Activated CD8-positive, alpha-beta memory T cell treated with anti-CD3 and anti-CD28 coated beads for 48 hours (primary cell): ENCODE measurements at regions not wholly inside any gene's neighbourhood (a gene's known extent, or its start where the extent isn't known, plus 50 kb on each side); places are given as distances from the start of the nearest gene placed in this dataset.

Source experiments
- DNase-seq, 3 experiments: peaks; one replicate each; pipeline ENCODE4 v3.0.0-alpha.2; 2020; ENCODE audit warnings: low read depth in 2 of 3, low spot score in 2 of 3

GRCh38 chr1:14476170-14476955, 122.1 kb upstream of the KAZN start:
- no peak for DNase-seq

- no peak for DNase-seq
Measured at GRCh38 chr1:14478120-14478519, 120.4 kb upstream of the KAZN start.

- no peak for DNase-seq
Measured at GRCh38 chr1:14479865-14480264, 118.6 kb upstream of the KAZN start.

DNA sequence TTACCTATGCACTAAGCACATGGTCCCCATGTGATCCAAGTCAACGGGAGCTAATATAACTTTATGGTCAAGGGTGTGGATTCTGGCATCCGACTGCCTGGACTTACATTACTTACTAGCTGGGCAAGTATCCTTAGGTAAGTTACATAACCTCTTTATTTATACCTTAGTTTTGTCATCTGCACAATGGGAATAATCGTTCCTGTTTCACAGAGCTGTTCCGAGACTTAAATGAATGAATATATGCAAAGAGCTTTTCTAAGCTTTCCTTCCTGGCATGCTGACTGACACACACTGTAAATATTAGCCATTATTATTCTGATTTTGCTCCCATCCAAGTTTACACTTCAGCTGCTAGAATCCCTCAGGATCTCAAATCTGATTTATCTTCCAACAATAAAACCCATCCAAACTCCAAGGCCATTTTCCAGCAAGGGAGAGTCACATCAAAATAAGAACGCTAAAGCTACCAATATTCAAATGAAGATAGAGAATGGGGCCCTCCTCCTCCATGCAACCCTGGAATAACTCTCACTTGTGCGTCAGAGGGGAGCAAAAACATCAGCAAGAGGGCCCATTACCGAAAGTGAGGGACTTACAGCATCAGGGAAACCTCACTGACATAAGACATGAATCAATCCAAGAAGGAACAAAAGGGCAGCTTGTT, 115.6 kb upstream of the KAZN start:
- no peak for DNase-seq

DNA sequence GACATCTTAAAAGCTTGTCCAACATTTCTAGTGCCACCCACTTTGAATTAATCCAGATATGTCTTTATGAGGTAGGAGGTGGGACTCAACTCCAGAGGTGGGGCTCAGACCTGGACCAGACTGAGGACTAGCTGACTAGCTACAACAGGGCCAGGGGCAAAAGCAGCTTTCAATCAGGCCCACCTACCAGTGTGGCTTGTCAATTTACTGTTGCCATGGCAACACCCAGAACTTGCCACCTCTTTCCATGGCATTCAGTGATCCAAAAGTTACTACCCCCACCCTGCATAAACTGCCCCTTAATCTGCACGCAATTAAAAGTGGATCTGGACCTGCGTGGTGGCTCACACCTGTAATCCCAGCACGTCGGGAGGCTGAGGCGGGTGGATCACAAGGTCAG, 113.2 kb upstream of the KAZN start:
- no peak for DNase-seq

DNA sequence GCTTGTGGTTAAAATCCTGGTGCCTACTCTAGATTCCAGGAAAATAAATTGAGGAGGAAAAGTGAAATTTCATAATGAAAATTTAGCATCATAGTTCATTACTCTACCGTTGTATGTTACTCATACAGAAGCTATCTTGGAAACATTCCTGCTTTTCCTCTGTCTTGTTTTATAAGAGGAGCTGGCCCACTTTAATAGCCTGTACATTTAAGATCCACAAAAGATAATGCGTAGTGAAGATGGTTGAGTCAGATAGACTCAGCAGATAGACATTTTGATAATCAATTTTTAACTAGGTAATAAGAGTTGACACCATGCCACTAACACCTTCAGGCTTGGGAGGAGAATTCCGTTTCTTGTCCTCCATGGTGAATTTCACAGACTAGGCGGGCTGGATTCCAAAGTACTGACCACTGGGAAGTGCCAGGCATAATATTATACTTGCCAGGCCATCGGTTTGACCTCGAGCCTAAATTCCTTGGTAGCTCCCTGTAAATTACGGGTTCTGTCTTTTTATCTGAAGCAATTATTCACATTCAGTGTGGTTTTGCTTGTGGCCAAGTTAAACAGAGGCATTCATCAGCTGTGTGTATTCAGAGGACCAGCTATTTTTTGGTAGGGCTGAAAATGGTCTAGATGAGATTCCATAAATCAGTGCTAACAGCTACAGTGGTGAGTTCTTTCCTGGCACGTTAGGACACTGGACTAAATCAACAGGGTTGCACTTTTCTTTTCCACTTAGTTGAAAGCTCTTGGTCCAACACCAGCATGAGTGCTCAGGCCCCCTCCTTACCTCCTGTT, 111.9 kb upstream of the KAZN start:
- no peak for DNase-seq

DNA sequence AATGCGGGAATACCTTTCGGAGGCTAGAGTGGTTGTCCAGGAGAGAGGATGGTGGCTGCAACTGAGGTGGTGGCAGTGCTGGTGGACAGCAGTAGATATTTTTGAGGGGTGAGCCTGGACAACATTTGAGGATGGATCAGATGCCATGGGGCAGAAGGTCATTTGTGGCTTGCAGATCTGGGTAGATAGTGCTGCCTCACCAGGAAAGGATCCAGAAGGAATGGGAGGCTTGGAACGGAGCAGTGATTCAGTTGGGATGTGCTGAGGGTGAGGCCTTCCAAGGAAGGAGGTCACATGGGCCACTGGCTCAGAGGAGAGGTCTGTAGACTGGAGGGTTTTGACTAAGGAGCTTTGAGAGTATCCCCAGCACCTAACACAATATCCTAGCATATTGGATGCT, 110.8 kb upstream of the KAZN start:
- no peak for DNase-seq

GRCh38 chr1:14494911-14495310, 103.6 kb upstream of the KAZN start:
- no peak for DNase-seq

DNA sequence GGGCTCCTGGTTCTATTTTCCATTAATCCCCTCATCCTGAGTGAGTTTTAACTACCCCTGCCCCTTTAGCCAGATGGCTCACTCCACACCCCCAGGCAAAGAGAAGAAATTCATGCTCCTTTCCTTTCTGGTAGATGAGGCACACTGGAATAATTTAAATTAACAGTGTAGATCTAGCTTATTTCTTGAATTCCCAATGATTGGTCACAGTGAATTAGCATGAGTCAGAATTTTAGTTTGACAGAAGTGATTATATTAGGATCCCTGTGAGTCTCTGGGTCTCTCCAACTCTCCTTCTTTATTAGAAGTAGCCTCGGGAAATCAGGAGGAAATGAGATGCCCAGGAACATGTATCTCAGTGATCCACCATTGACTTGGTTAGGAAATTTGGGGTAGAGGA, 103.1 kb upstream of the KAZN start:
- DNase-seq = no peak

DNA sequence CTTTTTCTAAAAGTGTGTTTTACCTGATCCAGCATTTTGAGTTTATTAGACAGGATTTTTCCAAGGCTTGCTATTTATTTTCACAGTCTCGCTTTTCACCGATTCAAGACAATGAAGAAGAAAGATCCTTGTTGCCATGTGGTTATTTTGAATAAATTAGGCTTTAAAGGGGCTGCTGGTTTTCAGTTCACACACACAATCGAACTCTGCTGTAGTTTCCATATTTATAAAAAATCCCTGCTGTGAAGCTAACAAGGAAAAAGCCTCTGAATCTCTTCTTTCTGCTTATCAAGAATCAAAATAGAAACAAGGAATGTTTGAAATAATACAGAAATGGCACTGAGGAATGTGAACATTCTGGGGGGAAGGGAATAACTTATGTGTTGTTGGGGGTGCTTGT, 102.5 kb upstream of the KAZN start:
- DNase-seq = no peak

DNA sequence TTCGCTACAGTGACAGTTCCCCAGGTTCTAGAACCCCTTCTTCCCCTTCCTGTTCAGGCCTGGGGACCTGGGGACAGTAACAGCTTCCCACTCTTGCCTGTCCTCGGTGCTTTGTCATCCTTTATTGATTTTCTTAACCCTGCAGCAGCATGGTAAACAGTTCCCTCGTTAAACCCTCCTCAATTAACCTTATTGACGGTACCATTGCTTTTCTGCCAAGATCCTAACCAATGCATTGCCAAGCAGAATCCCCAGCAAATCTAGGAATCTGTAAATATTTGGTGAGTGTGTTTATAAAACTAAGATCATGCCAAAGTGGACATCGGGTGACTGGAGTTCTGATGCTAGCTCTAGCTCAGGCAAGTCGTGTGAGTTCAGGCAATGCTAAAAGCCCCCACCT, 99.6 kb upstream of the KAZN start:
- no peak for DNase-seq

DNA sequence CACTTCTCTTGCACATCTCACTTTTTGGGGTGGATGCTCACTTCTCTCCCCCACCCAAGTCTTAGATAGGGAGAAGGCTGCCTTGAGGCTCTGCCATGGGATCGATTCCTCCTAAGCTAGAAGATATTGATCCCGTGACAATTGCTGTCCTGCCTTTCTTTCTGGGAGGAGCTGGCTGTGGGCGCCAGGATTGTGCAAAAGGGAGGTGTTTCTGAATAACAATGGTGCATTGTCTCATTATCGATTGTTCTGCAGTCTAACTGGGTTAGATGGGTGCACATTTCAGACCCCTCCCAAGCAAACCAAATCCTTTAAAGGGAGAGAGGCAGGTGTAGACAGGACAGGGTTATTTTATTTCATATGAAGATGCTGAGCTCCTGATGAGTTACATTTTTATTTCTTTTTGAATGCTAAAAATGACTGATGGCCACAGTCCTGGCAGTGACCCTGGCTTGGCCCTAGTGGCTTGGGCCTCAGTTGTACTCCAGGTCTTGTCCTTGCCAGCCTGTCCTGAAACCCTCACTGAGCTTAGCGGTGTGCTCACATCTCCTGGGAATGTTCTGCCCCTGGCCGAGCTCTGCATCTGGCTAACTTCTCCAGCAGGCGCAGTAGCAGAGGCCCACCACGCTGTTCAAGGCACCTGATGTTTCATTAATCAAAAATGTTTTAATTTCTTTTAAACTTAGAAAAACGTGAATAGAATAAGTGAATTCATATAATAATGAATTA, 99.0 kb upstream of the KAZN start:
- no peak for DNase-seq

- DNase-seq = no peak
Measured at GRCh38 chr1:14500041-14500440, 98.4 kb upstream of the KAZN start.

DNA sequence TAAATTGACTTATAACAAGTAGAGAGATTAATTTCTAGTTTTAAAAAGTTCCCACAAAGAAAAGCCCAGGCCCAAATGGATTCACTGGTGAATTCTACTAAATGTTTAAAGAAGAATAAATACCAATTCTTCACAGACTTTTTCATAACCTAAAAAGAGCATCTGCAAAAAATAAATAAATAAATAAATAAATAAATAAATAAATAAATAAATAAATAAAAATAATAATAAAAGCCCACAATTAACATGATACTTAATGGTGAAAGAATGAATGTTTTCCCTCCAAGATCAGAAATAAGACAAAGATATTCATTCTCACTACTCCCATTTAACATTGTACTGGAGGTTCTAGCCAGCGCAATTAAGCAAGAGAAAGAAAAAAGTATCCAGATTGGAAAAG, 97.6 kb upstream of the KAZN start:
- no peak for DNase-seq

- DNase-seq = no peak
Measured at GRCh38 chr1:14504517-14504916, 94.0 kb upstream of the KAZN start.

GRCh38 chr1:14506471-14507255, 91.8 kb upstream of the KAZN start:
- no peak for DNase-seq

- no peak for DNase-seq
Measured at GRCh38 chr1:14507262-14507661, 91.2 kb upstream of the KAZN start.

GRCh38 chr1:14508613-14509012, 89.9 kb upstream of the KAZN start:
- DNase-seq = no peak

DNA sequence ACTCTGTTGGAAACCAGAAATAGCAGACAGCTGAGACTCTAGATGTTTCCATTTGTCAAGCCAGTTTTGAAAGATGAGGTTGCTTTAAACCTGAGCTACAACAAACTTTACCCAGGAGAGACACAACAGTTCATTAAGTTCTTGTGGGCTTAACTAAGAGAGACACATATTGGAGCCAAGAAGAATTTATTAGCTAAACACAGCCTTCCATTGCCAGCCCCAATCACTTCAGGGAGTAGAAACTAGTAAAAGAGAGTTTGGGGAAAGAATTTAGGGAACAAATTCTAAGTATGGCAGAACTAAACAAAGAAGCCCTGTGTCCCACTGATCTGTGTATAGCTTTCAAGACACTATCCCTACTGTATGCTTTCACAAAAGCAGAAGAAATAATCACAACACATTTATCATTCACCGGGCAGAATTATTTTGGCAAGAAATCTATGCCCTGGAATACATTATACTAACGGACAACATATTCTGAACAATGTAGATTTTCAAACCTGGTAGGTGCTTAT, 87.3 kb upstream of the KAZN start:
- DNase-seq = no peak

GRCh38 chr1:14511796-14512585, 86.5 kb upstream of the KAZN start:
- no peak for DNase-seq
